Caco-2 (cell line): ENCODE measurements at regions not wholly inside any gene's neighbourhood (a gene's known extent, or its start where the extent isn't known, plus 50 kb on each side); places are given as distances from the start of the nearest gene placed in this dataset.
A peak's percentile ranks its signal among the peaks of the same experiment; 100 is the strongest.

ENCODE experiments used
- BruUV-seq: library from RNA; stranded (reverse); fragments of 400-500 nt; replicated peaks from 2 replicates; lab custom pipeline; 2021; lab: Mats Ljungman, UMichigan
- CTCF ChIA-PET: fragments of 300-600 bp; sonication (Branson Sonifier 250); formaldehyde crosslinking; loops from one replicate; lab custom pipeline; 2022; ENCODE audit warnings: antibody characterized with exemption; lab: Charles Lee
- POLR2A ChIA-PET: fragments of 300-600 bp; sonication (Branson Sonifier 250); formaldehyde crosslinking; loops from one replicate; lab custom pipeline; 2022; ENCODE audit warnings: antibody characterized with exemption; lab: Charles Lee
- DNase-seq, 2 experiments: peaks; one replicate each; pipeline versions ENCODE4 v3.0.0 to v3.0.0-alpha.2; 2020 to 2022
- H3K27me3 ChIP-seq: replicated peaks from 2 replicates; pipeline ENCODE4 v1.6.0; 2011; ENCODE audit warnings: low read length; ENCODE audit not compliant: control insufficient read depth, insufficient read depth
- H3K36me3 ChIP-seq: 2 replicates; pipeline ENCODE4 v1.5.1; 2011; ENCODE audit warnings: low read length; ENCODE audit not compliant: control insufficient read depth, insufficient read depth
- H3K4me1 ChIP-seq: fragments of 250-450 bp; sonication (Bioruptor Pico); 2 replicates; pipeline ENCODE4 v1.5.1; 2020; ENCODE audit warnings: mild to moderate bottlenecking
- H3K4me3 ChIP-seq: 2 replicates; pipeline ENCODE4 v1.5.1; 2011; ENCODE audit warnings: low read depth, mild to moderate bottlenecking, control low read depth, low read length
- H3K9me3 ChIP-seq: fragments of 250-450 bp; sonication (Bioruptor Pico); 2 replicates; pipeline ENCODE4 v1.5.1; 2020; ENCODE audit warnings: mild to moderate bottlenecking, moderate library complexity
- H3K27ac Mint-ChIP-seq: one replicate; pipeline ENCODE4 v1.8.0; 2022; ENCODE audit warnings: mixed read lengths; ENCODE audit not compliant: unreplicated experiment
- H3K27me3 Mint-ChIP-seq: one replicate; pipeline ENCODE4 v1.8.0; 2022; ENCODE audit warnings: mixed read lengths; ENCODE audit not compliant: insufficient read depth, unreplicated experiment
- H3K36me3 Mint-ChIP-seq: one replicate; pipeline ENCODE4 v1.8.0; 2022; ENCODE audit warnings: mild to moderate bottlenecking, mixed read lengths; ENCODE audit not compliant: insufficient read depth, unreplicated experiment
- H3K4me1 Mint-ChIP-seq: one replicate; pipeline ENCODE4 v1.8.0; 2022; ENCODE audit warnings: low read depth, mixed read lengths; ENCODE audit not compliant: unreplicated experiment
- H3K4me3 Mint-ChIP-seq: one replicate; pipeline ENCODE4 v1.8.0; 2022; ENCODE audit warnings: mild to moderate bottlenecking, moderate library complexity, mixed read lengths; ENCODE audit not compliant: unreplicated experiment
- H3K9me3 Mint-ChIP-seq: one replicate; pipeline ENCODE4 v1.8.0; 2022; ENCODE audit warnings: mixed read lengths; ENCODE audit not compliant: unreplicated experiment
- intact Hi-C: fragments of 100-400 bp; cut with micrococcal nuclease; formaldehyde crosslinking; loops from one replicate; pipeline ENCODE4 v1.10.0; 2022; ENCODE audit not compliant: unreplicated experiment
- TF ChIP-seq, protein P1 (sequence below), 2 experiments: fragments of 200-600 bp in 1 of 2; IDR thresholded peaks; 1 replicate in 1 of 2; 2 replicates in 1 of 2; pipeline versions ENCODE4 v1.5.1 to v1.8.0; 2011 to 2022; ENCODE audit warnings: antibody characterized with exemption in 1 of 2, control low read depth in 1 of 2, inconsistent platforms in 1 of 2, low read depth in 1 of 2, low read length in 1 of 2, mild to moderate bottlenecking in 1 of 2, moderate library complexity in 1 of 2; ENCODE audit not compliant: insufficient read depth in 1 of 2, severe bottlenecking in 1 of 2, unreplicated experiment in 1 of 2

DNA sequence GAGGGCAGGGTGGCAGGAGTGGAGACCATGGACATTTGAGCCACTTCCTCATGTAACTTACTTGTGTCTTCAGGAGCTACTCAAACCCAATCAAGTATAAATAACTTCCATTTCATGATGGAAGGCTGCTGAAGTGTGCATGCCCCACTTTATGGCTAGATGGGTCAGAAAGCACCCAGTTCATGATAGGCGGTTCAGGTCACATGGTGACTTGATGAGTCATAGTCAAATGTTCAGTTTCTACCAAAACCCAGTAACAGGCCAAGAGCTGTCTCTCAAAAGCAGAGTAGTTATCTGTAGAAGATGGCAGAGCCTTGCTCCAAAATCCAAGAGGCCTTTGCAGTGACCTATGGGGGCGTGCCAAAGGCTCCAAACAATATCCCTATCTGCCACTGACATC is 133.7 kb upstream of the TENT5A start:
- intact Hi-C loops, result no loop called here
- Histone ChIP-seq H3K4me1 (peaks cover 24% of the 10 kb centered on the region), H3K36me3 (no peaks in the 10 kb centered on the region), H3K9me3 (peaks cover 3% of the 10 kb centered on the region; the same call in 1 of the 2 replicates), H3K4me3 (no peak overlapping the region), H3K27me3 (no peaks in the 10 kb centered on the region)
- peak overlapping the region; percentile 53 for H3K27ac Mint-ChIP-seq
- no peaks in the 10 kb centered on the region for H3K36me3 Mint-ChIP-seq
- H3K4me3 Mint-ChIP-seq, result no peak overlapping the region
- H3K9me3 Mint-ChIP-seq, result no peaks in the 10 kb centered on the region
- CTCF ChIA-PET, result no interaction called here
- no peak for DNase-seq
- TF ChIP-seq, protein P1, sequence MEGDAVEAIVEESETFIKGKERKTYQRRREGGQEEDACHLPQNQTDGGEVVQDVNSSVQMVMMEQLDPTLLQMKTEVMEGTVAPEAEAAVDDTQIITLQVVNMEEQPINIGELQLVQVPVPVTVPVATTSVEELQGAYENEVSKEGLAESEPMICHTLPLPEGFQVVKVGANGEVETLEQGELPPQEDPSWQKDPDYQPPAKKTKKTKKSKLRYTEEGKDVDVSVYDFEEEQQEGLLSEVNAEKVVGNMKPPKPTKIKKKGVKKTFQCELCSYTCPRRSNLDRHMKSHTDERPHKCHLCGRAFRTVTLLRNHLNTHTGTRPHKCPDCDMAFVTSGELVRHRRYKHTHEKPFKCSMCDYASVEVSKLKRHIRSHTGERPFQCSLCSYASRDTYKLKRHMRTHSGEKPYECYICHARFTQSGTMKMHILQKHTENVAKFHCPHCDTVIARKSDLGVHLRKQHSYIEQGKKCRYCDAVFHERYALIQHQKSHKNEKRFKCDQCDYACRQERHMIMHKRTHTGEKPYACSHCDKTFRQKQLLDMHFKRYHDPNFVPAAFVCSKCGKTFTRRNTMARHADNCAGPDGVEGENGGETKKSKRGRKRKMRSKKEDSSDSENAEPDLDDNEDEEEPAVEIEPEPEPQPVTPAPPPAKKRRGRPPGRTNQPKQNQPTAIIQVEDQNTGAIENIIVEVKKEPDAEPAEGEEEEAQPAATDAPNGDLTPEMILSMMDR (IDR thresholded peaks at IDR 0.05; ENCODE audit: insufficient read depth in 1 of 2, low read depth in 1 of 2, low read length in 1 of 2, severe bottlenecking in 1 of 2, unreplicated experiment in 1 of 2), result no peak
- H3K4me1 Mint-ChIP-seq, result peaks cover 7% of the 10 kb centered on the region
- BruUV-seq, result no TSS peak
- POLR2A ChIA-PET, result no interaction called here
- no peaks in the 10 kb centered on the region for H3K27me3 Mint-ChIP-seq

- H3K27ac Mint-ChIP-seq, result no peak overlapping the region
- DNase-seq, result no peak
- TF ChIP-seq, protein P1 (IDR thresholded peaks at IDR 0.05; ENCODE audit: insufficient read depth in 1 of 2, low read depth in 1 of 2, low read length in 1 of 2, severe bottlenecking in 1 of 2, unreplicated experiment in 1 of 2), result no peak
- ChIA-PET POLR2A (no interaction called here), CTCF (no interaction called here)
- H3K4me3 ChIP-seq, result no peak overlapping the region
- H3K9me3 ChIP-seq, result peaks cover 3% of the 10 kb centered on the region; the same call in 1 of the 2 replicates
- peaks cover 6% of the 10 kb centered on the region for H3K4me1 Mint-ChIP-seq
- H3K4me3 Mint-ChIP-seq, result no peak overlapping the region
- BruUV-seq, result no TSS peak
- no peaks in the 10 kb centered on the region for H3K36me3 Mint-ChIP-seq
- intact Hi-C loops, result no loop called here
- H3K9me3 Mint-ChIP-seq, result no peaks in the 10 kb centered on the region
- H3K27me3 Mint-ChIP-seq, result no peaks in the 10 kb centered on the region
- H3K36me3 ChIP-seq, result no peaks in the 10 kb centered on the region
- H3K27me3 ChIP-seq, result no peaks in the 10 kb centered on the region
- H3K4me1 ChIP-seq, result peaks cover 33% of the 10 kb centered on the region
Observed at GRCh38 chr6:81881660-81882059, 129.2 kb upstream of the TENT5A start.

DNA sequence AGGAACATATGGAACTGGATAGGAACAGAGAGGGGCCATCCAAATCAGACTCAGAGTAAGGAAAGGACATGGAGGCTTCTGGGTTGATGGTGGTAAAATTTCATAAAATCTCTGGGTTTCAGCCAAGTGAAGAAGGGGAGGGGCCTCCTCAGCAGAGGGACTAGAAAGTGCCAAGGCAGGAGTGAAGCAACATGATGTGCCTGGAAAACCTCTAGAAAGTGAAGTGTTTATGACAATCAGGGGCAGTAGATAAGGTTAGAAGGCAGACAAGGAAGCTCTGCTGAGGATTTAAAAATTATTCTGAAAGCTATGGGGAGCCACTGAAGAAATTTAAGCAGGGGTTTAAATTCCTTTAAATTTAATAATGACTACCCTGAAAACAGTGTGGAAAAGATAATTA is 126.0 kb upstream of the TENT5A start:
- no peaks in the 10 kb centered on the region for H3K27me3 Mint-ChIP-seq
- ChIA-PET POLR2A (no interaction called here), CTCF (no interaction called here)
- H3K36me3 Mint-ChIP-seq, result no peaks in the 10 kb centered on the region
- BruUV-seq, result no TSS peak
- no peaks in the 10 kb centered on the region for H3K9me3 Mint-ChIP-seq
- peaks cover 6% of the 10 kb centered on the region for H3K4me1 Mint-ChIP-seq
- Histone ChIP-seq H3K4me1 (peaks cover 33% of the 10 kb centered on the region), H3K9me3 (no peaks in the 10 kb centered on the region), H3K36me3 (no peaks in the 10 kb centered on the region; the same call in 1 of the 2 replicates), H3K4me3 (no peak overlapping the region), H3K27me3 (no peaks in the 10 kb centered on the region)
- TF ChIP-seq, protein P1 (IDR thresholded peaks at IDR 0.05; ENCODE audit: insufficient read depth in 1 of 2, low read depth in 1 of 2, low read length in 1 of 2, severe bottlenecking in 1 of 2, unreplicated experiment in 1 of 2), result no peak
- DNase-seq, result no peak
- intact Hi-C loops, result no loop called here
- H3K4me3 Mint-ChIP-seq, result no peak overlapping the region
- peak overlapping the region; percentile 17 for H3K27ac Mint-ChIP-seq
